Activated naive CD8-positive, alpha-beta T cell treated with anti-CD3 and anti-CD28 coated beads, Interleukin-2, amount 10 ng/mL, durations not matched to agents 7 days and 5 days (primary cell): ENCODE measurements at regions not wholly inside any gene's neighbourhood (a gene's known extent, or its start where the extent isn't known, plus 50 kb on each side); places are given as distances from the start of the nearest gene placed in this dataset.

Experiments
- ATAC-seq: fragments of 150-1000 bp; cut with Tn5 transposase; one replicate; pipeline ENCODE4 v1.10.0; 2021; ENCODE audit warnings: low read depth, moderate library complexity
- POLR2A ChIA-PET: fragments of 350-600 bp; sonication (Branson Sonifier 250); formaldehyde crosslinking; loops from one replicate; lab custom pipeline; 2021; ENCODE audit warnings: antibody characterized with exemption; lab: Charles Lee
- DNase-seq: peaks from one replicate; pipeline ENCODE4 v3.0.0; 2021
- H3K27ac Mint-ChIP-seq: one replicate; pipeline ENCODE4 v1.8.0; 2022; ENCODE audit warnings: mild to moderate bottlenecking, mixed read lengths
- H3K27me3 Mint-ChIP-seq: one replicate; pipeline ENCODE4 v1.8.0; 2022; ENCODE audit warnings: mild to moderate bottlenecking, moderate library complexity, mixed read lengths
- H3K36me3 Mint-ChIP-seq: one replicate; pipeline ENCODE4 v1.8.0; 2021; ENCODE audit warnings: mild to moderate bottlenecking, mixed read lengths
- H3K4me1 Mint-ChIP-seq: one replicate; pipeline ENCODE4 v1.8.0; 2021; ENCODE audit warnings: mixed read lengths
- H3K4me3 Mint-ChIP-seq: one replicate; pipeline ENCODE4 v1.8.0; 2022; ENCODE audit warnings: mild to moderate bottlenecking, moderate library complexity, mixed read lengths
- H3K9me3 Mint-ChIP-seq: one replicate; pipeline ENCODE4 v1.8.0; 2021; ENCODE audit warnings: mixed read lengths

- no peak overlapping the region for H3K4me3 Mint-ChIP-seq
- H3K9me3 Mint-ChIP-seq = no peaks in the 10 kb centered on the region
- POLR2A ChIA-PET = no interaction called here
- ATAC-seq = no peak
- no peaks in the 10 kb centered on the region for H3K27me3 Mint-ChIP-seq
- H3K36me3 Mint-ChIP-seq = no peaks in the 10 kb centered on the region
- H3K4me1 Mint-ChIP-seq = no peaks in the 10 kb centered on the region
- no peak overlapping the region for H3K27ac Mint-ChIP-seq
- no peak for DNase-seq
These were observed 176.2 kb downstream of the BUD13 start for GRCh38 chr11:116596346-116597260.

GRCh38 chr11:116595305-116595880, 177.4 kb downstream of the BUD13 start:
- Mint-ChIP-seq H3K4me3 (no peak overlapping the region), H3K27ac (no peak overlapping the region), H3K36me3 (no peaks in the 10 kb centered on the region), H3K4me1 (no peaks in the 10 kb centered on the region), H3K9me3 (no peaks in the 10 kb centered on the region), H3K27me3 (no peaks in the 10 kb centered on the region)
- POLR2A ChIA-PET = no interaction called here
- ATAC-seq = no peak
- DNase-seq = no peak

- Mint-ChIP-seq H3K4me1 (no peaks in the 10 kb centered on the region), H3K9me3 (no peaks in the 10 kb centered on the region), H3K4me3 (no peak overlapping the region), H3K27me3 (no peaks in the 10 kb centered on the region), H3K36me3 (no peaks in the 10 kb centered on the region), H3K27ac (no peak overlapping the region)
- ATAC-seq (no peak), DNase-seq (no peak)
- POLR2A ChIA-PET = no interaction called here
These were observed 181.8 kb downstream of the BUD13 start for GRCh38 chr11:116590844-116591570.

- Mint-ChIP-seq H3K36me3 (no peaks in the 10 kb centered on the region), H3K9me3 (no peaks in the 10 kb centered on the region), H3K4me1 (no peaks in the 10 kb centered on the region), H3K27me3 (peaks cover 3% of the 10 kb centered on the region), H3K27ac (no peak overlapping the region), H3K4me3 (no peak overlapping the region)
- ATAC-seq (no peak), DNase-seq (no peak)
- POLR2A ChIA-PET = no interaction called here
These were observed 183.4 kb downstream of the BUD13 start for GRCh38 chr11:116589402-116589801.

GRCh38 chr11:116586392-116586791, 186.4 kb downstream of the BUD13 start:
- no peak overlapping the region for H3K27ac Mint-ChIP-seq
- POLR2A ChIA-PET = no interaction called here
- no peaks in the 10 kb centered on the region for H3K9me3 Mint-ChIP-seq
- no peaks in the 10 kb centered on the region for H3K4me1 Mint-ChIP-seq
- ATAC-seq = no peak
- no peaks in the 10 kb centered on the region for H3K36me3 Mint-ChIP-seq
- DNase-seq = no peak
- peaks cover 22% of the 10 kb centered on the region for H3K27me3 Mint-ChIP-seq
- H3K4me3 Mint-ChIP-seq = no peak overlapping the region

- POLR2A ChIA-PET = no interaction called here
- no peaks in the 10 kb centered on the region for H3K4me1 Mint-ChIP-seq
- H3K9me3 Mint-ChIP-seq = no peaks in the 10 kb centered on the region
- peaks cover 56% of the 10 kb centered on the region for H3K27me3 Mint-ChIP-seq
- no peak overlapping the region for H3K27ac Mint-ChIP-seq
- H3K36me3 Mint-ChIP-seq = no peaks in the 10 kb centered on the region
- ATAC-seq = no peak
- DNase-seq = no peak
- no peak overlapping the region for H3K4me3 Mint-ChIP-seq
These were observed 190.2 kb downstream of the BUD13 start for GRCh38 chr11:116582571-116582970.

GRCh38 chr11:116581349-116581748, 191.4 kb downstream of the BUD13 start:
- Mint-ChIP-seq H3K9me3 (no peaks in the 10 kb centered on the region), H3K27ac (no peak overlapping the region), H3K27me3 (peaks cover 66% of the 10 kb centered on the region), H3K4me1 (no peaks in the 10 kb centered on the region), H3K4me3 (no peak overlapping the region), H3K36me3 (no peaks in the 10 kb centered on the region)
- POLR2A ChIA-PET = no interaction called here
- ATAC-seq (no peak), DNase-seq (no peak)

- ATAC-seq = no peak
- no peak for DNase-seq
- no peak overlapping the region for H3K27ac Mint-ChIP-seq
- peaks cover 69% of the 10 kb centered on the region for H3K27me3 Mint-ChIP-seq
- H3K4me3 Mint-ChIP-seq = no peak overlapping the region
- POLR2A ChIA-PET = no interaction called here
- no peaks in the 10 kb centered on the region for H3K9me3 Mint-ChIP-seq
- H3K4me1 Mint-ChIP-seq = no peaks in the 10 kb centered on the region
- no peaks in the 10 kb centered on the region for H3K36me3 Mint-ChIP-seq
These were observed 192.0 kb downstream of the BUD13 start for GRCh38 chr11:116580799-116581198.

- POLR2A ChIA-PET = no interaction called here
- no peak for DNase-seq
- no peaks in the 10 kb centered on the region for H3K4me1 Mint-ChIP-seq
- no peak for ATAC-seq
- no peak overlapping the region for H3K27ac Mint-ChIP-seq
- H3K4me3 Mint-ChIP-seq = no peak overlapping the region
- no peaks in the 10 kb centered on the region for H3K9me3 Mint-ChIP-seq
- peaks cover 69% of the 10 kb centered on the region for H3K27me3 Mint-ChIP-seq
- H3K36me3 Mint-ChIP-seq = no peaks in the 10 kb centered on the region
These were observed 192.7 kb downstream of the BUD13 start for GRCh38 chr11:116579857-116580727.

GRCh38 chr11:116579031-116579653, 193.6 kb downstream of the BUD13 start:
- H3K9me3 Mint-ChIP-seq = no peaks in the 10 kb centered on the region
- H3K4me1 Mint-ChIP-seq = no peaks in the 10 kb centered on the region
- POLR2A ChIA-PET = no interaction called here
- no peak for DNase-seq
- H3K36me3 Mint-ChIP-seq = no peaks in the 10 kb centered on the region
- H3K4me3 Mint-ChIP-seq = no peak overlapping the region
- H3K27me3 Mint-ChIP-seq = peaks cover 63% of the 10 kb centered on the region
- ATAC-seq = no peak
- no peak overlapping the region for H3K27ac Mint-ChIP-seq

GRCh38 chr11:116577956-116578355, 194.8 kb downstream of the BUD13 start:
- ATAC-seq (no peak), DNase-seq (no peak)
- Mint-ChIP-seq H3K27ac (no peak overlapping the region), H3K9me3 (no peaks in the 10 kb centered on the region), H3K27me3 (peaks cover 60% of the 10 kb centered on the region), H3K4me3 (no peak overlapping the region), H3K36me3 (no peaks in the 10 kb centered on the region), H3K4me1 (no peaks in the 10 kb centered on the region)
- POLR2A ChIA-PET = no interaction called here

GRCh38 chr11:116577273-116577672, 195.5 kb downstream of the BUD13 start:
- no peak overlapping the region for H3K27ac Mint-ChIP-seq
- peaks cover 55% of the 10 kb centered on the region for H3K27me3 Mint-ChIP-seq
- POLR2A ChIA-PET = no interaction called here
- DNase-seq (no peak), ATAC-seq (no peak)
- H3K4me1 Mint-ChIP-seq = no peaks in the 10 kb centered on the region
- H3K36me3 Mint-ChIP-seq = no peaks in the 10 kb centered on the region
- H3K9me3 Mint-ChIP-seq = no peaks in the 10 kb centered on the region
- H3K4me3 Mint-ChIP-seq = no peak overlapping the region

- H3K4me3 Mint-ChIP-seq = no peak overlapping the region
- H3K27me3 Mint-ChIP-seq = peaks cover 48% of the 10 kb centered on the region
- POLR2A ChIA-PET = no interaction called here
- H3K4me1 Mint-ChIP-seq = no peaks in the 10 kb centered on the region
- H3K9me3 Mint-ChIP-seq = no peaks in the 10 kb centered on the region
- DNase-seq = no peak
- H3K36me3 Mint-ChIP-seq = no peaks in the 10 kb centered on the region
- no peak overlapping the region for H3K27ac Mint-ChIP-seq
- no peak for ATAC-seq
These were observed 196.3 kb downstream of the BUD13 start for GRCh38 chr11:116576526-116576925.
